ENCODE measurements at regions not wholly inside any gene's neighbourhood (a gene's known extent, or its start where the extent isn't known, plus 50 kb on each side); places are given as distances from the start of the nearest gene placed in this dataset.

DNA sequence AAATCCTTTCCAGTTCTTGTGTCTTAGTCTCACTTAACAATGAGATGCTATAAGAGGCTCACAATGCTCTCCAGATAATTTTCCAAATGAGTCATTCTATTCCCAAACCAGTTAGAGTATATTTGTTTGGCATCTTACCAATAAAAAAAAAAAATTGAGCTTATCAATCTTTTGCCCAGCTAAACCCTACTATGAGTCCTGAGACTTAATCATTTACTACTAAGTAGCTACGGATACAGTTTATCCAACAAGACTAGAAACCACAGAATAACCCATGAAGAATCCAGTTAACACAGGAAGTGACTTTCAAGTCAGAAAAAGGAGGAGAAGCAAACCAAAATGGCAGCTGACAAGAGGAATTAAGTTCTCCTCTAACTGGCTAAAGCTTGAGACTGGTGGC is 330.3 kb upstream of the XYLT1 start:
- TF ChIP-seq, protein P1, sequence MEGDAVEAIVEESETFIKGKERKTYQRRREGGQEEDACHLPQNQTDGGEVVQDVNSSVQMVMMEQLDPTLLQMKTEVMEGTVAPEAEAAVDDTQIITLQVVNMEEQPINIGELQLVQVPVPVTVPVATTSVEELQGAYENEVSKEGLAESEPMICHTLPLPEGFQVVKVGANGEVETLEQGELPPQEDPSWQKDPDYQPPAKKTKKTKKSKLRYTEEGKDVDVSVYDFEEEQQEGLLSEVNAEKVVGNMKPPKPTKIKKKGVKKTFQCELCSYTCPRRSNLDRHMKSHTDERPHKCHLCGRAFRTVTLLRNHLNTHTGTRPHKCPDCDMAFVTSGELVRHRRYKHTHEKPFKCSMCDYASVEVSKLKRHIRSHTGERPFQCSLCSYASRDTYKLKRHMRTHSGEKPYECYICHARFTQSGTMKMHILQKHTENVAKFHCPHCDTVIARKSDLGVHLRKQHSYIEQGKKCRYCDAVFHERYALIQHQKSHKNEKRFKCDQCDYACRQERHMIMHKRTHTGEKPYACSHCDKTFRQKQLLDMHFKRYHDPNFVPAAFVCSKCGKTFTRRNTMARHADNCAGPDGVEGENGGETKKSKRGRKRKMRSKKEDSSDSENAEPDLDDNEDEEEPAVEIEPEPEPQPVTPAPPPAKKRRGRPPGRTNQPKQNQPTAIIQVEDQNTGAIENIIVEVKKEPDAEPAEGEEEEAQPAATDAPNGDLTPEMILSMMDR (IDR thresholded peaks at IDR 0.05 in 4 of 5, conservative IDR thresholded peaks at IDR 0.05 in 1 of 5) = no peak
- TF ChIP-seq POLR2A (IDR thresholded peaks at IDR 0.05) = no peak
